ENCODE measurements at regions not wholly inside any gene's neighbourhood (a gene's known extent, or its start where the extent isn't known, plus 50 kb on each side); places are given as distances from the start of the nearest gene placed in this dataset.
A peak's percentile ranks its signal among the peaks of the same experiment; 100 is the strongest.

DNA sequence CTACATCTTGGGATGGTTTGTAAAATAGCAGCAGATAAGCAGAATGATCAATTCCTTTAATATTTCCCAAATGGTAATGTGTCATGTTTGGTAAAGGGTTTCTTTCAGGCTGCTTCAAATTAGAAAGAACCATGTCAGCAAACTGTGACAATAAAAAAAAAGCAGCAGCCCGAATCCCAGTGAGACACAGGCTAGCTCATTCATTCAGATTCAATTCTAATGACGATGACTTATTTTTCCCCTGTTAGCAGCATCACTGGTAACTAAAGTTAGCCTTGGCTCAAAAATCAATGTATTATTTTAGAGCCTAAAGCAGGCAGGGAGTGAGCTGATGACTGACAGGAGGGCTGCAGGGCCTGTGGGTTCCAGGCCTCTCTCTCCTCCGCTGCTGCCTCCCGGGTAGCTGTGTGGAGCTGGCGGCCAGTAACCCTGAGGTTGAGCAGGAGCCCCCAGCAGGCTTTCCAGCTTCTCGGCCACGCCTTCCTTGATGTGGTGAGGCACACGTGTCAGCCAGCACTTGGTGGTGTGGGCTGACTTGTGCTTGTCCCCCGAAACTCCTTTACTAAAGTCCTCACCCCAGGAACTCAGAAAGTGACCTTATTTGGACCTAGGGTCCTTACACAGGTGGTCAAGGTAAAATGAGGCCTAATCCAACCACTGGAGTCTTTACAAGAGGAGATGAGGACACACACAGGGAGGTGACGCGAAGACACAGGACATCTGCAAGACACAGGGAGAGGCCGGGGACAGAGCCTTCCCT, 120.5 kb upstream of the HS6ST1 start:
- no peaks in the 10 kb centered on the region for H3K4me1 Mint-ChIP-seq
- POLR2A ChIA-PET: no interaction called here
- H3K36me3 Mint-ChIP-seq: no peaks in the 10 kb centered on the region

DNA sequence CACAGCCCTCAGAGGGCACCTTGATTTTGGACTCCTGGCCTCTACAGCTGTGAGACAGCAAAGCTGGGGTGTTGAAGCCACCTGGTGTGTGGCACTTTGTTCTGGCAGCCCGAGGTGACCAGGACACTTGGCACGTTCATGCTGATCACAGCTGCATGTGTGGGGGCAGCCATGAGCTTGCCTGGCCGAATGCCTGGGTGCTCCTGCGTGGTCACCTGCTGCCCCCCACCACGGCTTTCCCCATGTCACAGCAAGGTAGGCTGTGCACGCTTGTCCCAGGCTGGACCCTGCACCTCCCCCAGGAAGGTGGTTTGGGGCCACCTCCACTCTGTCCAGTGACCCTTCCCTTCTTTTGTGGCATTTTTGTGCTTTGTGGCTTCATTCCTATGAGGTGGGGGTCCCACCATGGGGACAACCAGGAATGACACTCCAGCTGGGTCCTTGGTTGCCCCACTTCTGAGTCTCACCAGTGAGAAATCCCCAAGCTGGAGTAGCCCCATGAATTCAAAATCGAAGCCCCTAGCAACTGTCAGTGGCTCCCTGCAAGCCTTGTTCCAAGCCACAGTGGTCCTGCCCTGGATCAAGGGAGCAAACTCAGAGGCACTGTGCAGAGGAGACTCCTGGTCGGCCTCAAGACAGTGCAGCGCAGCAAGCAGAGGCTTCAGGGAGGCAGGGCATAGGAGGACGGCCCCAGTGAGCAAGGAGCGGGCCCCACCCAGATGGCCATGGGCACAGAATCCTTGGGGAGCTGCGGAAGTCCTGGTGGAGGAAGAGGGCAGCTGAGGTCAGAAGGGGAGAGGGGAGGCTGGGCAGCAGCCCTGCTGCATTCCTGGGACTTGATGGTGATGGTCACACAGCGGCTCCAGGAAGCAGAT, 121.4 kb upstream of the HS6ST1 start:
- ChIA-PET POLR2A (no interaction called here), CTCF (no interaction called here)
- H3K4me1 Mint-ChIP-seq: no peaks in the 10 kb centered on the region
- H3K4me3 Mint-ChIP-seq: no peak overlapping the region
- H3K36me3 Mint-ChIP-seq: no peaks in the 10 kb centered on the region
- H3K27me3 ChIP-seq (ENCODE audit: insufficient read depth, low read length, poor library complexity, severe bottlenecking): no peaks in the 10 kb centered on the region
- no peaks in the 10 kb centered on the region for H3K9me3 ChIP-seq (ENCODE audit: low read length)
- no peaks in the 10 kb centered on the region for H3K9me3 Mint-ChIP-seq
- H3K4me1 ChIP-seq (ENCODE audit: insufficient read depth, low read length): no peaks in the 10 kb centered on the region
- H3K27ac ChIP-seq (ENCODE audit: low read depth, low read length): no peak overlapping the region
- DNase-seq: no peak
- H3K36me3 ChIP-seq (ENCODE audit: insufficient read depth, low read length): no peaks in the 10 kb centered on the region
- H3K27me3 Mint-ChIP-seq: peaks cover 19 to 39% of the 10 kb centered on the region in 2 donors
- H3K27ac Mint-ChIP-seq: peak overlapping the region in 1 of 8 donors; percentile 84
- H3K4me3 ChIP-seq (ENCODE audit: low read length): no peak overlapping the region

More for the DNA sequence above, 120.5 kb upstream of the HS6ST1 start:
- no peak overlapping the region for H3K4me3 Mint-ChIP-seq
- H3K9me3 Mint-ChIP-seq: no peaks in the 10 kb centered on the region
- no peaks in the 10 kb centered on the region for H3K36me3 ChIP-seq (ENCODE audit: insufficient read depth, low read length)
- CTCF ChIA-PET: interaction anchor here (0.6 kb wide), 1 partner anchor 1898 kb away, joined by 3 read pairs; no protein-coding TSS in a partner anchor
- H3K27ac Mint-ChIP-seq: no peak overlapping the region
- no peaks in the 10 kb centered on the region for H3K4me1 ChIP-seq (ENCODE audit: insufficient read depth, low read length)
- H3K4me3 ChIP-seq (ENCODE audit: low read length): no peak overlapping the region
- H3K9me3 ChIP-seq (ENCODE audit: low read length): no peaks in the 10 kb centered on the region
- H3K27me3 Mint-ChIP-seq: peaks cover 20 to 43% of the 10 kb centered on the region in 2 donors
- DNase-seq: no peak
- no peaks in the 10 kb centered on the region for H3K27me3 ChIP-seq (ENCODE audit: insufficient read depth, low read length, poor library complexity, severe bottlenecking)
- no peak overlapping the region for H3K27ac ChIP-seq (ENCODE audit: low read depth, low read length)

DNA sequence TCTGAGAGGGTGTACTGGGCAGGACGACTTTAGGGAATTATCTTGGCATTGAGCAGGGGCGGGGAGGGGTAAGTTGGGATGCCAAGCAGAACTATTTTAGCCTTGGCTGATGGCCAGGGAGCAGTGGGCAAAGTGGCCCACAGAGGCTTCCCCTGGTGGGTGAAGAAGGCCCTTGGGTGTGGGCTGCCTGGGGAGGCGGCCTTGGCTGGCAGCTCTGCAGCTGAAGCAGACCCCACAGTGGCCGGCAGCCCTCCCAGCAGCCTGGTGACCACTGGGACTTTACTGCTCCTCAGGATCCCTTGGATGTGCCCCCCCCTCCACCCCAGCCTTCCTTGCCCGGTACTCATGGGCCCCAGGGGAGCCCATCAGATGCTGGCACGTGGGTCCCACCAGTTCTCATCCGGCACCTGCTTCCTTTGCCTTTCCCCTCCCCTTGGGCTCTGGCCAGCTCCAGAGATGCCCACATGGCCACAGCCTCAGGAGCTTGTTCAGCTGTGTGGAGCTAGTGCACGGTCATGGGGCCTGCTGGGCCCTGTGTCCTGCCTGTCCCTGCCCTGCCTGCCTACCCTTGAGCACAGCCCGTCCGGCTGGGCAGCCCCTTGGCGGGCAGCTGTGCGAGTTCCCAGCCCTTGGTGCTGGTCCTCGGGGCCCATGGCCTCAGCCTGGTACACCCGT, 122.1 kb upstream of the HS6ST1 start:
- CTCF ChIA-PET: no interaction called here
- H3K27ac ChIP-seq (ENCODE audit: low read depth, low read length): no peak overlapping the region
- no peaks in the 10 kb centered on the region for H3K9me3 ChIP-seq (ENCODE audit: low read length)
- no peaks in the 10 kb centered on the region for H3K4me1 ChIP-seq (ENCODE audit: insufficient read depth, low read length)
- H3K36me3 ChIP-seq (ENCODE audit: insufficient read depth, low read length): no peaks in the 10 kb centered on the region
- no peaks in the 10 kb centered on the region for H3K36me3 Mint-ChIP-seq
- no peaks in the 10 kb centered on the region for H3K9me3 Mint-ChIP-seq
- no peaks in the 10 kb centered on the region for H3K27me3 ChIP-seq (ENCODE audit: insufficient read depth, low read length, poor library complexity, severe bottlenecking)
- H3K4me3 ChIP-seq (ENCODE audit: low read length): no peak overlapping the region
- no peak overlapping the region for H3K27ac Mint-ChIP-seq
- POLR2A ChIA-PET: no interaction called here
- H3K4me3 Mint-ChIP-seq: no peak overlapping the region
- H3K27me3 Mint-ChIP-seq: peaks cover 12 to 34% of the 10 kb centered on the region in 2 donors
- DNase-seq: no peak
- H3K4me1 Mint-ChIP-seq: no peaks in the 10 kb centered on the region

DNA sequence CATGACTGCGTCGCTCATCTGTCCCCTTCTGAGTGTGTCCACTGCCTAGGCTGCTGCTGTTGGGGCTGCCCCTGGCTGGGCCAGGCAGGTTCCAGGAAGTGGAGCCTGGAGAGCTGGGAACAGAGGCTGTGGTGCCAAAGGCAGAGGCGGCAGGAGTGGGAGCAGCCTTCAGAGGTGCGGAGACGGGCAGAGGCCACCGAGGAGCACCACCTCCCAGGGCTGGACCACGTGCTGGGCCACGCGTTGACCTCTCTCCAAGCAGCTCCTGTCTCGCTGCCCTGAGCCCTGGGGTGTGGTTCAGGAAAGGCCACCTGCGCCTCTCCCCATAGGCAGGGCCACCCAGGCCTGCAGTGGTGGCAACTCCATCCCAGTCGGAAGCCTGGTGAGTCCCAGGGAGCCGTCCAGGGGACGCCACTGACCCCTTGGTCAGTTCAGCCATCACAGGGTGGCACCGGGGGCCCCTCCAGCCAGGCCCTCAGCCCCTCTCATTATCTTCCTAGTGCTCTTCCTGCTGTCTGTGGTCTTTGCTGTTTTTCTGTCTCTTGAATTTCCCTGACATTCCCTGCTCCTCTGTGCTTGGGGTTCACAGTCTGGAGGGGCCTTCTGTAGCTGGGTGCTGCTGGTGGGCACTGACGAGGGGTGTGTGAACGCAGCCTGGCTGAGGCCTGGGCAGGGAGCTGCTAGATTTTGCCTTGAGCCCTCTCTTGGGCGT, 122.8 kb upstream of the HS6ST1 start:
- Mint-ChIP-seq H3K9me3 (no peaks in the 10 kb centered on the region), H3K27ac (no peak overlapping the region), H3K4me1 (no peaks in the 10 kb centered on the region), H3K36me3 (no peaks in the 10 kb centered on the region), H3K4me3 (no peak overlapping the region), H3K27me3 (peaks cover 9 to 31% of the 10 kb centered on the region in 2 donors)
- no peak for DNase-seq
- no peaks in the 10 kb centered on the region for H3K4me1 ChIP-seq (ENCODE audit: insufficient read depth, low read length)
- H3K36me3 ChIP-seq (ENCODE audit: insufficient read depth, low read length): no peaks in the 10 kb centered on the region
- H3K9me3 ChIP-seq (ENCODE audit: low read length): no peaks in the 10 kb centered on the region
- no peak overlapping the region for H3K4me3 ChIP-seq (ENCODE audit: low read length)
- ChIA-PET POLR2A (no interaction called here), CTCF (interaction anchor here (0.7 kb wide), 1 partner anchor 30 kb away, joined by 3 read pairs; no protein-coding TSS in a partner anchor)
- H3K27me3 ChIP-seq (ENCODE audit: insufficient read depth, low read length, poor library complexity, severe bottlenecking): no peaks in the 10 kb centered on the region
- H3K27ac ChIP-seq (ENCODE audit: low read depth, low read length): no peak overlapping the region

DNA sequence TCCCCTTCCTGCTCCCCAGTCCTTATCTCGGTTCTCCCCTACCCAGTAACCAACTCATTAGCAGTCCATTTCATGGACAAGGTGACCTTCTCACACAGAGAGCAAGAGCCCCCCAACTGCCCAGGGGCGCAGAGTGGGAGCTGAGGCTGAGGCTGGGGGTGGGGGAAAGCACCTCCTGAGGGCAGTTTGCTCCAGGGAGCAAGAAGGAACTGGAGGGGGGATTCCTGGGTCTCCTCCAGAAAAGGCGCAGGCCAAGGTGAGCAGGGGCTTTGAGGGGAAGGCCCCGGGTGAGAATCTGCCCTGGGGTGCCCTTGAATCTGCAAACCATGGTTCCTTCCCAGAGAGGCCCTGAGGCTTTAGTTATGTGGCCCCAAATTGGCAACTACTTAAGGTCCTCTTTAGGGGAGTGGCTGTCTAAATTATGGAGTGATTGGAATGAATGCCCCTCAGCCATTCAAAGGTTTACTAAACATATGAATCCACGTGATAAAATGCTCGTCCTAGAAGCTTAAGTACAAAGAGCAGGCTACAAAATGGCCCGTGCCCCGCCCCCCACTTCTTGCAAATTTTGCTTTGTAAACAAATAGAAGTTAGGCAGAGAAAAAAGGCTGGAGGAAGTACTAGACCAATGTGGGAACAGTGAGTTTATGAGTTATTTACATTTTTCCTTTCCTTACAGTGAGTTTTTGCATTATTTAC, 123.5 kb upstream of the HS6ST1 start:
- H3K36me3 ChIP-seq (ENCODE audit: insufficient read depth, low read length): no peaks in the 10 kb centered on the region
- no peak for DNase-seq
- no peaks in the 10 kb centered on the region for H3K9me3 ChIP-seq (ENCODE audit: low read length)
- H3K4me1 ChIP-seq (ENCODE audit: insufficient read depth, low read length): no peaks in the 10 kb centered on the region
- H3K27ac Mint-ChIP-seq: no peak overlapping the region
- H3K4me3 ChIP-seq (ENCODE audit: low read length): no peak overlapping the region
- ChIA-PET POLR2A (no interaction called here), CTCF (interaction anchor here (0.7 kb wide), 1 partner anchor 30 kb away, joined by 3 read pairs; no protein-coding TSS in a partner anchor)
- H3K4me1 Mint-ChIP-seq: no peaks in the 10 kb centered on the region
- no peaks in the 10 kb centered on the region for H3K36me3 Mint-ChIP-seq
- H3K27me3 ChIP-seq (ENCODE audit: insufficient read depth, low read length, poor library complexity, severe bottlenecking): no peaks in the 10 kb centered on the region
- no peak overlapping the region for H3K4me3 Mint-ChIP-seq
- peak overlapping the region; percentile 31 for H3K27ac ChIP-seq (ENCODE audit: low read depth, low read length)
- H3K27me3 Mint-ChIP-seq: peaks cover 9 to 26% of the 10 kb centered on the region in 2 donors
- H3K9me3 Mint-ChIP-seq: no peaks in the 10 kb centered on the region

DNA sequence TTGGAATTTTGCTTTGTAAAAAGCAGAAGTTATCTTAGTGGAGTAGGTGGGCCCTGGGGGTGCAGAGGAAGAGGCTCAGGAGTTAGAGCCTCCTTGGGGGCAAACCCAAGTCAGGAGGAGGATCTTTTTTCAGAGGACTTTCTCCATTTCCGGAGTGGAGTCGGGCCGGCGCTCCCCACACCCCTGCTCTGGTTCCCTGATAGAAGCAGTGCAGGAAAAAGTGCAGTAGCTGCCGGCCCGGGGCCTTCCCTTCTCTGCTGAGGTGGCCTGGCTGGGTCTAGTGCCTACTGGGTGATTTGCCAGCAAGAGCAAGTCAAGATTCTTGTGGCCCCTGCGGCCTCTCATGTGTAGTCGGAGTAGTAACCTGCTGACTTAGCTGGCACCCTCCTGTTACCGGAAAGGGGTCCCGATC, 124.2 kb upstream of the HS6ST1 start:
- H3K36me3 ChIP-seq (ENCODE audit: insufficient read depth, low read length): no peaks in the 10 kb centered on the region
- DNase-seq: no peak
- H3K27ac ChIP-seq (ENCODE audit: low read depth, low read length): no peak overlapping the region
- no peaks in the 10 kb centered on the region for H3K27me3 ChIP-seq (ENCODE audit: insufficient read depth, low read length, poor library complexity, severe bottlenecking)
- Mint-ChIP-seq H3K27ac (no peak overlapping the region), H3K9me3 (no peaks in the 10 kb centered on the region), H3K27me3 (peaks cover 9 to 26% of the 10 kb centered on the region in 2 donors), H3K4me3 (no peak overlapping the region), H3K36me3 (no peaks in the 10 kb centered on the region), H3K4me1 (no peaks in the 10 kb centered on the region)
- no peak overlapping the region for H3K4me3 ChIP-seq (ENCODE audit: low read length)
- no peaks in the 10 kb centered on the region for H3K4me1 ChIP-seq (ENCODE audit: insufficient read depth, low read length)
- CTCF ChIA-PET: no interaction called here
- POLR2A ChIA-PET: no interaction called here
- no peaks in the 10 kb centered on the region for H3K9me3 ChIP-seq (ENCODE audit: low read length)

DNA sequence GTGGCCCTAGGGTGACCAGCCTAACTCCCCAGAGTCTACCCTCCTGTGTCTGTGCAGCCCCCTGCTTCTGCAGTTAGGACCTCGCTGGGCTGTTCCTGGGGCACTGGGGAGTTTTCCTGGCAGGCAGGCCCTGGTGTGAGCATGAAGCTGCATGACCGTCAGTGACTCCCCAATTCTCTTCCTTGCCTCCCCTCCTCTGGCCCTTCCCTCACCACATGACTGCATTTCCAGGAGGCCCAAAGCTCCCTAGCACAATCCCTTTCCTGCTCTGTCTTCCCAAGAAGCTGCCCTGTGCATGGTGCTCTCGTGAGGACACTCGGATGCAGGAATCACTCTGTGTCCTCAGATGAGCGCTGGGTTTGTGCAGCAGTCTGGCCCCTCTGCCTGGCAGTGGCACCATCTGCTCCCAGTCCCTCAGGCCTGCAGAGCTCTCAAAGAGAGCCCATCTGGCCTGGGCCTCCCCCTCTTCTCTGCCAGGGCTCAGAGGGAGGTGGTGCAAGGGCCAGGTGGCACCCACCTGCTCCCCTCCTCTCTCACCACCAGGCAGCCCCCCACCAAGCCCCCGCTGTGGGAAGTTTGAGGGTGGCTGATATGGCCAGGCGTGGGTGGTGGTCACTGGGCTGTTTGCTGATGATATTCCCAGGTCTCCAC, 125.6 kb upstream of the HS6ST1 start:
- H3K9me3 Mint-ChIP-seq: no peaks in the 10 kb centered on the region
- CTCF ChIA-PET: no interaction called here
- DNase-seq: no peak

More for the DNA sequence above, 125.6 kb upstream of the HS6ST1 start:
- Mint-ChIP-seq H3K4me1 (no peaks in the 10 kb centered on the region), H3K27ac (no peak overlapping the region), H3K27me3 (peaks cover 7 to 18% of the 10 kb centered on the region in 2 donors), H3K36me3 (no peaks in the 10 kb centered on the region), H3K4me3 (no peak overlapping the region)
- H3K9me3 ChIP-seq (ENCODE audit: low read length): no peaks in the 10 kb centered on the region
- no peak overlapping the region for H3K4me3 ChIP-seq (ENCODE audit: low read length)
- no peaks in the 10 kb centered on the region for H3K4me1 ChIP-seq (ENCODE audit: insufficient read depth, low read length)
- no peaks in the 10 kb centered on the region for H3K36me3 ChIP-seq (ENCODE audit: insufficient read depth, low read length)
- H3K27me3 ChIP-seq (ENCODE audit: insufficient read depth, low read length, poor library complexity, severe bottlenecking): no peaks in the 10 kb centered on the region
- H3K27ac ChIP-seq (ENCODE audit: low read depth, low read length): no peak overlapping the region
- POLR2A ChIA-PET: no interaction called here
